DND-41 (cell line): ENCODE measurements at regions not wholly inside any gene's neighbourhood (a gene's known extent, or its start where the extent isn't known, plus 50 kb on each side); places are given as distances from the start of the nearest gene placed in this dataset.
"Not testable (repeated sequence)": the region's sequence is repeated elsewhere in the genome, so short reads cannot be mapped to it uniquely, and the experiment has no call there.

Experiments
- ATAC-seq: fragments of 200-7000 bp; cut with Tn5 transposase; 3 replicates; pipeline ENCODE4 v1.9.1; 2021; ENCODE audit warnings: low read depth; ENCODE audit not compliant: insufficient read depth
- DNase-seq: peaks from one replicate; pipeline ENCODE4 v3.0.0-alpha.2; 2020
- H2AFZ ChIP-seq: 2 replicates; pipeline ENCODE4 v1.6.0; 2012; ENCODE audit warnings: low read depth, low read length
- H3K27ac ChIP-seq: 2 replicates; pipeline ENCODE4 v1.5.1; 2012; ENCODE audit warnings: low read length, inconsistent platforms
- H3K27me3 ChIP-seq: fragments of 200-600 bp; sonication (generic); 2 replicates; pipeline ENCODE4 v1.6.0; 2012; ENCODE audit warnings: low read length, mild to moderate bottlenecking, inconsistent platforms; ENCODE audit not compliant: insufficient read depth, poor library complexity
- H3K36me3 ChIP-seq: 2 replicates; pipeline ENCODE4 v1.5.1; 2012; ENCODE audit warnings: low read length, inconsistent platforms; ENCODE audit not compliant: insufficient read depth
- H3K4me1 ChIP-seq: 2 replicates; pipeline ENCODE4 v1.5.1; 2012; ENCODE audit warnings: mild to moderate bottlenecking, low read length; ENCODE audit not compliant: insufficient read depth
- H3K4me2 ChIP-seq: 2 replicates; pipeline ENCODE4 v1.6.0; 2012; ENCODE audit warnings: mild to moderate bottlenecking, moderate library complexity, low read length, inconsistent platforms; ENCODE audit not compliant: insufficient read depth
- H3K4me3 ChIP-seq, 2 experiments: fragments of 200-600 bp in 1 of 2; shearing (Covaris generic) in 1 of 2; 2 replicates each; pipeline ENCODE4 v1.5.1; 2012 to 2016; ENCODE audit warnings: inconsistent platforms in 2 of 2, low read length in 2 of 2, mild to moderate bottlenecking in 2 of 2, low read depth in 1 of 2, moderate library complexity in 1 of 2
- H3K79me2 ChIP-seq: 2 replicates; pipeline ENCODE4 v1.6.0; 2012; ENCODE audit warnings: low read length, inconsistent platforms; ENCODE audit not compliant: insufficient read depth
- H3K9ac ChIP-seq: 2 replicates; pipeline ENCODE4 v1.6.0; 2012; ENCODE audit warnings: low read depth, mild to moderate bottlenecking, inconsistent platforms, low read length, moderate library complexity
- H3K9me3 ChIP-seq: 2 replicates; pipeline ENCODE4 v1.5.1; 2012; ENCODE audit warnings: low read length, moderate library complexity, mild to moderate bottlenecking, inconsistent platforms; ENCODE audit not compliant: insufficient read depth, severe bottlenecking
- H4K20me1 ChIP-seq: 2 replicates; pipeline ENCODE4 v1.6.0; 2012; ENCODE audit warnings: low read length; ENCODE audit not compliant: insufficient read depth
- EZH2 ChIP-seq: IDR thresholded peaks from 3 replicates; pipeline ENCODE4 v1.6.1; 2012; ENCODE audit warnings: borderline replicate concordance, low read depth, mild to moderate bottlenecking, moderate library complexity, low read length, inconsistent platforms; ENCODE audit not compliant: severe bottlenecking
- TF ChIP-seq, protein P1 (sequence below): IDR thresholded peaks from 2 replicates; pipeline ENCODE4 v1.5.1; 2012; ENCODE audit warnings: borderline replicate concordance, low read length, moderate library complexity, mild to moderate bottlenecking; ENCODE audit not compliant: poor library complexity, severe bottlenecking; ENCODE audit errors: extremely low read depth

DNA sequence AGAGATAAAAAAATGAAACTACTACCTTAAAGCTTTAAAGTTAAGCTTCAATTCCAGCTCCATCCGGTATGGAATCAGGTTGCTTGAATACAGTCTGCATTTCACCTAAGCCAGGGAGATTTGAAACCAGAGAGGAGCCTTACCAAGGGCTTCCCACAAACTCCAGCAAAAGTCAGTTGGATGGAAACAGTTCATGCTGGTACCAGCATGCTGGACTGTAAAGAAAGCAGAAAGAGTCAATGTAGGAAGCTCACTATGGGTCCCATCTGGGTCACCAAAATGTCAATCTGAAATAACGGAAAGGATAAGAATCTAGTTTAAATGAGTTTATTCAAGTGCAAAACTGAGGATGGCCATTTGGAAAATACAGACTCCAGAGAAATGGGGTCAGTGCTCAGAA, 65.3 kb downstream of the CDO1 start:
- Histone ChIP-seq H3K9me3 (no peaks in the 10 kb centered on the region), H3K4me1 (no peaks in the 10 kb centered on the region), H4K20me1 (no peaks in the 10 kb centered on the region), H3K27me3 (no peaks in the 10 kb centered on the region), H2AFZ (no peak overlapping the region), H3K36me3 (no peaks in the 10 kb centered on the region), H3K27ac (no peak overlapping the region), H3K79me2 (no peaks in the 10 kb centered on the region), H3K9ac (no peak overlapping the region), H3K4me2 (no peak overlapping the region), H3K4me3 (no peak overlapping the region)
- ATAC-seq (no peak), DNase-seq (no peak)
- TF ChIP-seq, protein P1, sequence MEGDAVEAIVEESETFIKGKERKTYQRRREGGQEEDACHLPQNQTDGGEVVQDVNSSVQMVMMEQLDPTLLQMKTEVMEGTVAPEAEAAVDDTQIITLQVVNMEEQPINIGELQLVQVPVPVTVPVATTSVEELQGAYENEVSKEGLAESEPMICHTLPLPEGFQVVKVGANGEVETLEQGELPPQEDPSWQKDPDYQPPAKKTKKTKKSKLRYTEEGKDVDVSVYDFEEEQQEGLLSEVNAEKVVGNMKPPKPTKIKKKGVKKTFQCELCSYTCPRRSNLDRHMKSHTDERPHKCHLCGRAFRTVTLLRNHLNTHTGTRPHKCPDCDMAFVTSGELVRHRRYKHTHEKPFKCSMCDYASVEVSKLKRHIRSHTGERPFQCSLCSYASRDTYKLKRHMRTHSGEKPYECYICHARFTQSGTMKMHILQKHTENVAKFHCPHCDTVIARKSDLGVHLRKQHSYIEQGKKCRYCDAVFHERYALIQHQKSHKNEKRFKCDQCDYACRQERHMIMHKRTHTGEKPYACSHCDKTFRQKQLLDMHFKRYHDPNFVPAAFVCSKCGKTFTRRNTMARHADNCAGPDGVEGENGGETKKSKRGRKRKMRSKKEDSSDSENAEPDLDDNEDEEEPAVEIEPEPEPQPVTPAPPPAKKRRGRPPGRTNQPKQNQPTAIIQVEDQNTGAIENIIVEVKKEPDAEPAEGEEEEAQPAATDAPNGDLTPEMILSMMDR: no peak
- TF ChIP-seq EZH2: no peak

DNA sequence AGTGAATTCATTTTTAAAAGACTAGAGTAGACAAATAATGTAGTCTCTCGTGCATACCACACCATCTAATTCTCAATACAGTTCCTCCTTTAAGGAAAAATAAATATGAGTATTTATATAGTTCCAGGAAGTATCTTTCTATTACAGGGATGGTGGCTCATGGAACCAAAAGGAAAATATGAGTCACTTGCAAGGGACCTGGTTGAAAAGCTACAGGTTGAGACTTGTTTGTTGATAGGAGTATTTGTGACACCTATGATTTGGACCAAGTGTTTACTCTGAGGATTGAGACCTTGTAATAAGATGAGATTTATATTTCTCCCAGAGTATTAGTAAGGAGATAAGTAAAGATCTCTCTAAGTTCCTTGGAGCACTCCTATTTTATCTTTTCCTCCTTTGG, 67.4 kb downstream of the CDO1 start:
- no peak overlapping the region for H2AFZ ChIP-seq
- no peak overlapping the region for H3K4me3 ChIP-seq
- H3K79me2 ChIP-seq: no peaks in the 10 kb centered on the region
- H3K9me3 ChIP-seq: no peaks in the 10 kb centered on the region
- H3K4me1 ChIP-seq: no peaks in the 10 kb centered on the region
- no peak overlapping the region for H3K9ac ChIP-seq
- no peak overlapping the region for H3K27ac ChIP-seq
- DNase-seq: no peak
- H3K27me3 ChIP-seq: no peaks in the 10 kb centered on the region
- H3K36me3 ChIP-seq: no peaks in the 10 kb centered on the region
- ATAC-seq: no peak
- no peak overlapping the region for H3K4me2 ChIP-seq
- no peaks in the 10 kb centered on the region for H4K20me1 ChIP-seq
- TF ChIP-seq EZH2: no peak
- TF ChIP-seq, protein P1: no peak

DNA sequence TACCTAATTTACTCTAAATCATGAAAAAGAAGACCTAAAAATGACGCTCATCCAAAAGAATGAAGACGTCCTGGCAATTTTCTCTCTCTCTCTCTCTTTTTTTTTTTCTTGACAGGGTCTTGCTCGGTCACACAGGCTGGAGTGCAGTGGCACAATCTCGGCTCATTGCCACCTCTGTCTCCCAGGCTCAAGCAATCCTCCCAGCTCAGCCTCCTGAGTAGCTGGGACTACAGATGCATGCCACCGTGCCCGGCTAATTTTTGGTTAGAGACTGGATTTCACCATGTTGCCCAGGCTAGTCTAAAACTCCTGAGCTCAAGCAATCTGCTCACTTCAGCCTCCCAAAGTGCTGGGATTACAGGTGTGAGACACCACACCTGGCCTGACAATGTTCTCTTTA, 77.2 kb downstream of the CDO1 start:
- H3K4me3 ChIP-seq, H4K20me1 ChIP-seq, H3K9me3 ChIP-seq, H3K36me3 ChIP-seq, H3K79me2 ChIP-seq, H3K9ac ChIP-seq, H3K4me1 ChIP-seq, ATAC-seq, H3K4me2 ChIP-seq, H3K27me3 ChIP-seq, H2AFZ ChIP-seq, DNase-seq, H3K27ac ChIP-seq: not testable (repeated sequence)

- H3K36me3 ChIP-seq: no peaks in the 10 kb centered on the region
- DNase-seq: no peak
- no peak overlapping the region for H3K27ac ChIP-seq
- H3K27me3 ChIP-seq: peaks cover 5% of the 10 kb centered on the region
- H3K4me3 ChIP-seq: no peak overlapping the region
- TF ChIP-seq, protein P1: no peak
- TF ChIP-seq EZH2: no peak
- H3K79me2 ChIP-seq: no peaks in the 10 kb centered on the region
- no peak overlapping the region for H3K9ac ChIP-seq
- no peaks in the 10 kb centered on the region for H3K4me1 ChIP-seq
- no peaks in the 10 kb centered on the region for H3K9me3 ChIP-seq
- no peak overlapping the region for H3K4me2 ChIP-seq
- H2AFZ ChIP-seq: no peak overlapping the region
- no peaks in the 10 kb centered on the region for H4K20me1 ChIP-seq
- no peak for ATAC-seq
Observed at GRCh38 chr5:115738830-115739229, 77.6 kb downstream of the CDO1 start.
